GM12878 (cell line): ENCODE measurements at regions not wholly inside any gene's neighbourhood (a gene's known extent, or its start where the extent isn't known, plus 50 kb on each side); places are given as distances from the start of the nearest gene placed in this dataset.

Source experiments
- ATAC-seq: fragments of 200-7000 bp; cut with Tn5 transposase; 3 replicates; pipeline ENCODE4 v1.9.1; 2020; ENCODE audit warnings: mild to moderate bottlenecking, moderate library complexity
- BruUV-seq: library from RNA; stranded (reverse); fragments of 400-500 nt; replicated peaks from 2 replicates; lab custom pipeline; 2021; lab: Mats Ljungman, UMichigan
- CTCF ChIA-PET: fragments of 300-600 bp; sonication (Branson Sonifier 250); formaldehyde crosslinking; extraction: SDS; loops from one replicate; lab custom pipeline; 2021; ENCODE audit warnings: inconsistent platforms; lab: Yijun Ruan, JAX
- POLR2A ChIA-PET: fragments of 350-600 bp; formaldehyde crosslinking; extraction: SDS; loops from one replicate; lab custom pipeline; 2021; ENCODE audit warnings: inconsistent platforms; lab: Charles Lee
- RAD21 ChIA-PET: fragments of 300-600 bp; sonication (Branson Sonifier 250); formaldehyde crosslinking; loops from one replicate; lab custom pipeline; 2023; ENCODE audit warnings: antibody characterized with exemption; ENCODE audit not compliant: unreplicated experiment; lab: Charles Lee
- SMC1A ChIA-PET: fragments of 300-600 bp; sonication (Branson Sonifier 250); formaldehyde crosslinking; loops from one replicate; lab custom pipeline; 2023; ENCODE audit not compliant: unreplicated experiment, uncharacterized antibody; lab: Charles Lee
- DNase-seq: peaks from one replicate; pipeline ENCODE4 v3.0.0-alpha.2; 2011; ENCODE audit warnings: low read depth, low spot score
- FAIRE-seq: peaks from 3 replicates; lab custom pipeline; 2011; peaks lifted over from hg19 to GRCh38; lab: Jason Lieb, UNC
- H2AFZ ChIP-seq: 2 replicates; pipeline ENCODE4 v1.6.0; 2011; ENCODE audit warnings: low read depth, low read length, control low read depth; ENCODE audit not compliant: control insufficient read depth
- H3K27ac ChIP-seq: 2 replicates; pipeline ENCODE4 v1.5.1; 2011; ENCODE audit warnings: control low read depth; ENCODE audit not compliant: control insufficient read depth, insufficient read depth
- H3K27me3 ChIP-seq, 2 experiments: replicated peaks in 1 of 2; 2 replicates each; pipeline versions ENCODE4 v1.6.0 to v1.6.1; 2011; ENCODE audit warnings: low read length in 1 of 2; ENCODE audit not compliant: control insufficient read depth in 2 of 2, insufficient read depth in 2 of 2
- H3K36me3 ChIP-seq, 2 experiments: 2 replicates each; pipeline ENCODE4 v1.5.1; 2011; ENCODE audit warnings: low read length in 1 of 2; ENCODE audit not compliant: control insufficient read depth in 2 of 2, insufficient read depth in 2 of 2
- H3K4me1 ChIP-seq: 2 replicates; pipeline ENCODE4 v1.6.1; 2011; ENCODE audit warnings: mild to moderate bottlenecking, low read length, moderate library complexity, mixed read lengths; ENCODE audit not compliant: control insufficient read depth, insufficient read depth
- H3K4me2 ChIP-seq: 2 replicates; pipeline ENCODE4 v1.6.0; 2011; ENCODE audit warnings: control low read depth; ENCODE audit not compliant: control insufficient read depth, insufficient read depth
- H3K4me3 ChIP-seq: fragments of 200-600 bp; sonication (generic); 2 replicates; pipeline ENCODE4 v1.5.1; 2016
- H3K79me2 ChIP-seq: 2 replicates; pipeline ENCODE4 v1.6.0; 2011; ENCODE audit warnings: low read length; ENCODE audit not compliant: control insufficient read depth, insufficient read depth
- H3K9ac ChIP-seq: 2 replicates; pipeline ENCODE4 v1.8.0; 2011; ENCODE audit warnings: low read length, control low read depth, mixed read lengths; ENCODE audit not compliant: control insufficient read depth, insufficient read depth
- H3K9me3 ChIP-seq: replicated peaks from 3 replicates; pipeline ENCODE4 v1.5.1; 2011; ENCODE audit warnings: mild to moderate bottlenecking, low read length; ENCODE audit not compliant: control insufficient read depth, insufficient read depth
- H4K20me1 ChIP-seq: 2 replicates; pipeline ENCODE4 v1.6.0; 2011; ENCODE audit not compliant: control insufficient read depth, insufficient read depth
- BRCA1 ChIP-seq: IDR thresholded peaks from 2 replicates; pipeline ENCODE4 v1.6.1; 2011; ENCODE audit warnings: low read depth, low read length, improper control_type of control experiment
- CREB1 ChIP-seq: IDR thresholded peaks from 2 replicates; pipeline ENCODE4 v1.6.1; 2012; ENCODE audit warnings: low read depth, mild to moderate bottlenecking, inconsistent platforms
- ESRRA ChIP-seq: IDR thresholded peaks from 2 replicates; pipeline ENCODE4 v1.6.1; 2012; ENCODE audit warnings: mild to moderate bottlenecking, low read length, improper control_type of control experiment
- FOS ChIP-seq: IDR thresholded peaks from 3 replicates; pipeline ENCODE4 v1.6.1; 2011; ENCODE audit warnings: borderline replicate concordance; ENCODE audit not compliant: insufficient read length; ENCODE audit errors: extremely low read depth
- FOXK2 ChIP-seq: fragments of 450-650 bp; IDR thresholded peaks from 2 replicates; pipeline ENCODE4 v1.6.1; 2017; ENCODE audit warnings: mild to moderate bottlenecking, moderate library complexity
- FOXM1 ChIP-seq: IDR thresholded peaks from 2 replicates; pipeline ENCODE4 v1.6.1; 2012; ENCODE audit warnings: low read depth, mild to moderate bottlenecking, inconsistent platforms, low read length, moderate library complexity
- KDM1A ChIP-seq: fragments of 200-600 bp; sonication (generic); IDR thresholded peaks from 2 replicates; pipeline ENCODE4 v1.6.1; 2016; ENCODE audit warnings: borderline replicate concordance
- POLR2AphosphoS5 ChIP-seq: IDR thresholded peaks from 2 replicates; pipeline ENCODE4 v1.6.1; 2011; ENCODE audit warnings: mild to moderate bottlenecking, low read length, inconsistent platforms
- SIN3A ChIP-seq: IDR thresholded peaks from 2 replicates; pipeline ENCODE4 v1.6.1; 2012; ENCODE audit warnings: low read depth, low read length, improper control_type of control experiment
- SMAD5 ChIP-seq: IDR thresholded peaks from 2 replicates; pipeline ENCODE4 v1.6.1; 2016; ENCODE audit warnings: antibody characterized with exemption, low read depth
- SMARCA5 ChIP-seq: fragments of 450-650 bp; IDR thresholded peaks from 2 replicates; pipeline ENCODE4 v1.6.1; 2017; ENCODE audit warnings: mild to moderate bottlenecking
- SPI1 ChIP-seq: IDR thresholded peaks from 2 replicates; pipeline ENCODE4 v1.6.1; 2011; ENCODE audit warnings: low read depth, mild to moderate bottlenecking, low read length, moderate library complexity, borderline replicate concordance; ENCODE audit not compliant: insufficient read depth
- TARDBP ChIP-seq: IDR thresholded peaks from 2 replicates; pipeline ENCODE4 v1.6.1; 2016; ENCODE audit warnings: borderline replicate concordance
- TCF12 ChIP-seq: IDR thresholded peaks from 2 replicates; pipeline ENCODE4 v1.6.1; 2011; ENCODE audit warnings: low read depth, mild to moderate bottlenecking, low read length
- TCF3 ChIP-seq: IDR thresholded peaks from 2 replicates; pipeline ENCODE4 v1.6.1; 2012; ENCODE audit warnings: low read depth, mild to moderate bottlenecking, low read length, borderline replicate concordance; ENCODE audit not compliant: insufficient read depth
- YBX1 ChIP-seq: fragments of 450-650 bp; IDR thresholded peaks from 2 replicates; pipeline ENCODE4 v1.6.1; 2016; ENCODE audit warnings: antibody characterized with exemption
- ZSCAN29 ChIP-seq: fragments of 450-650 bp; IDR thresholded peaks from 2 replicates; pipeline ENCODE4 v1.6.1; 2017; ENCODE audit warnings: mild to moderate bottlenecking, moderate library complexity
- WGBS: methylation state at CpG from one replicate; pipeline ENCODE4 v1.1.6; 2016; ENCODE audit warnings: low lambda C conversion rate; ENCODE audit not compliant: insufficient replicate concordance, insufficient coverage; ENCODE audit errors: missing lambda C conversion rate; 5-methylcytosine and 5-hydroxymethylcytosine counted together
- in situ Hi-C: fragments of 300-500 bp; cut with MboI; formaldehyde crosslinking; loops from 9 replicates; pipeline ENCODE4 v1.14.3; 2018; ENCODE audit warnings: mixed read lengths
- intact Hi-C: fragments of 100-400 bp; cut with micrococcal nuclease; formaldehyde crosslinking; loops from one replicate; pipeline ENCODE4 v1.14.2; 2022; ENCODE audit not compliant: unreplicated experiment
- TF ChIP-seq, protein P1 (sequence below): IDR thresholded peaks from 2 replicates; pipeline ENCODE4 v1.6.1; 2012; ENCODE audit warnings: low read depth, low read length, improper control_type of control experiment
- TF ChIP-seq, protein P2 (sequence below): fragments of 150-350 bp; IDR thresholded peaks from 2 replicates; pipeline ENCODE4 v1.6.1; 2016; ENCODE audit warnings: low read depth, low read length

DNA sequence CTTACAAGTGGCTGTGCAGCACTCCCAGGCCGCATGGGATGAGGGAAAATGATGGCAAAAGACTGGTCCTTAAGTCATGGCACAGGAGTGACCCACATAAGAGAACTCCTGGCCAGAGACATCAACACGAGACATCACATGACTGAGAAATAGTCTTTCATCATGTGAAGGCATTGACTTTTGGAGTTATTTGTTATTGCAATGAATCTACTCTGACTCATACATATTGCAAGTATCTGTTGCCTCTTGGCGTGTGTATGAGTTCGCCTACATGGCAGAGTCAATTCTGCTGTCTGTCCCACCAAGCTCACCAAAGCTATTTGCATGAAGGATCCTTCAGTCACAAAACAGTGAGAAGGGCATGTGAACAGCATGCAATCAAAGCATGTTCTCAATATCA lies 59.7 kb upstream of the HABP2 start:
- CTCF ChIA-PET, result no interaction called here
- intact Hi-C loops (no loop called here), in situ Hi-C loops (no loop called here)
- RAD21 ChIA-PET, result no interaction called here
- Histone ChIP-seq H3K36me3 (no peaks in the 10 kb centered on the region), H3K27me3 (peaks cover 0 to 3% of the 10 kb centered on the region in 2 experiments; a peak in 2 of 4 replicates), H3K27ac (no peak overlapping the region), H3K9ac (no peak overlapping the region), H3K79me2 (no peaks in the 10 kb centered on the region), H3K4me3 (no peak overlapping the region), H4K20me1 (no peaks in the 10 kb centered on the region), H3K9me3 (no peaks in the 10 kb centered on the region), H3K4me2 (no peak overlapping the region), H3K4me1 (no peaks in the 10 kb centered on the region), H2AFZ (no peak overlapping the region)
- TF ChIP-seq FOXM1, result no peak
- TF ChIP-seq BRCA1, result no peak
- TF ChIP-seq FOS, result no peak
- TF ChIP-seq TCF12, result no peak
- no peak for TF ChIP-seq SMAD5
- no peak for TF ChIP-seq POLR2AphosphoS5
- no peak for TF ChIP-seq ZSCAN29
- TF ChIP-seq FOXK2, result no peak
- no peak for TF ChIP-seq SMARCA5
- TF ChIP-seq, protein P1, sequence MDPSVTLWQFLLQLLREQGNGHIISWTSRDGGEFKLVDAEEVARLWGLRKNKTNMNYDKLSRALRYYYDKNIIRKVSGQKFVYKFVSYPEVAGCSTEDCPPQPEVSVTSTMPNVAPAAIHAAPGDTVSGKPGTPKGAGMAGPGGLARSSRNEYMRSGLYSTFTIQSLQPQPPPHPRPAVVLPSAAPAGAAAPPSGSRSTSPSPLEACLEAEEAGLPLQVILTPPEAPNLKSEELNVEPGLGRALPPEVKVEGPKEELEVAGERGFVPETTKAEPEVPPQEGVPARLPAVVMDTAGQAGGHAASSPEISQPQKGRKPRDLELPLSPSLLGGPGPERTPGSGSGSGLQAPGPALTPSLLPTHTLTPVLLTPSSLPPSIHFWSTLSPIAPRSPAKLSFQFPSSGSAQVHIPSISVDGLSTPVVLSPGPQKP, result no peak
- no peak for TF ChIP-seq TCF3
- no peak for TF ChIP-seq ESRRA
- TF ChIP-seq YBX1, result no peak
- no peak for TF ChIP-seq SIN3A
- no peak for TF ChIP-seq SPI1
- TF ChIP-seq TARDBP, result no peak
- no peak for TF ChIP-seq CREB1
- TF ChIP-seq KDM1A, result no peak
- TF ChIP-seq, protein P2, sequence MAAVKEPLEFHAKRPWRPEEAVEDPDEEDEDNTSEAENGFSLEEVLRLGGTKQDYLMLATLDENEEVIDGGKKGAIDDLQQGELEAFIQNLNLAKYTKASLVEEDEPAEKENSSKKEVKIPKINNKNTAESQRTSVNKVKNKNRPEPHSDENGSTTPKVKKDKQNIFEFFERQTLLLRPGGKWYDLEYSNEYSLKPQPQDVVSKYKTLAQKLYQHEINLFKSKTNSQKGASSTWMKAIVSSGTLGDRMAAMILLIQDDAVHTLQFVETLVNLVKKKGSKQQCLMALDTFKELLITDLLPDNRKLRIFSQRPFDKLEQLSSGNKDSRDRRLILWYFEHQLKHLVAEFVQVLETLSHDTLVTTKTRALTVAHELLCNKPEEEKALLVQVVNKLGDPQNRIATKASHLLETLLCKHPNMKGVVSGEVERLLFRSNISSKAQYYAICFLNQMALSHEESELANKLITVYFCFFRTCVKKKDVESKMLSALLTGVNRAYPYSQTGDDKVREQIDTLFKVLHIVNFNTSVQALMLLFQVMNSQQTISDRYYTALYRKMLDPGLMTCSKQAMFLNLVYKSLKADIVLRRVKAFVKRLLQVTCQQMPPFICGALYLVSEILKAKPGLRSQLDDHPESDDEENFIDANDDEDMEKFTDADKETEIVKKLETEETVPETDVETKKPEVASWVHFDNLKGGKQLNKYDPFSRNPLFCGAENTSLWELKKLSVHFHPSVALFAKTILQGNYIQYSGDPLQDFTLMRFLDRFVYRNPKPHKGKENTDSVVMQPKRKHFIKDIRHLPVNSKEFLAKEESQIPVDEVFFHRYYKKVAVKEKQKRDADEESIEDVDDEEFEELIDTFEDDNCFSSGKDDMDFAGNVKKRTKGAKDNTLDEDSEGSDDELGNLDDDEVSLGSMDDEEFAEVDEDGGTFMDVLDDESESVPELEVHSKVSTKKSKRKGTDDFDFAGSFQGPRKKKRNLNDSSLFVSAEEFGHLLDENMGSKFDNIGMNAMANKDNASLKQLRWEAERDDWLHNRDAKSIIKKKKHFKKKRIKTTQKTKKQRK, result no peak
- WGBS, result 19% methylated on average over 4 of the region's 4 CpGs
- BruUV-seq, result no TSS peak
- POLR2A ChIA-PET, result no interaction called here
- SMC1A ChIA-PET, result interaction anchor here (1.3 kb wide), 1 partner anchor 11 kb away, joined by 3 read pairs; no protein-coding TSS in a partner anchor
- ATAC-seq, result no peak
- no peak for FAIRE-seq
- DNase-seq, result no peak
